ENCODE measurements at regions not wholly inside any gene's neighbourhood (a gene's known extent, or its start where the extent isn't known, plus 50 kb on each side); places are given as distances from the start of the nearest gene placed in this dataset.

- Histone ChIP-seq H4K20me1 (no peaks in the 10 kb centered on the region), H3K27me3 (no peaks in the 10 kb centered on the region), H3K36me3 (no peaks in the 10 kb centered on the region), H3K9me3 (no peaks in the 10 kb centered on the region), H3K27ac (no peak overlapping the region), H3K4me2 (no peak overlapping the region), H3K4me3 (no peak overlapping the region), H3K4me1 (no peaks in the 10 kb centered on the region), H3K9ac (no peak overlapping the region)
- TF ChIP-seq Cebpa-rat (IDR thresholded peaks at IDR 0.05): no peak
Observed at GRCh38 chr4:110250023-110250387, 51.6 kb upstream of the ELOVL6 start.

GRCh38 chr4:110248831-110249253 lies 50.4 kb upstream of the ELOVL6 start:
- H3K27ac ChIP-seq: no peak overlapping the region
- TF ChIP-seq Cebpa-rat (IDR thresholded peaks at IDR 0.05): no peak
- H3K4me2 ChIP-seq: no peak overlapping the region
- no peaks in the 10 kb centered on the region for H3K4me1 ChIP-seq
- no peaks in the 10 kb centered on the region for H3K9me3 ChIP-seq
- no peak overlapping the region for H3K4me3 ChIP-seq
- H4K20me1 ChIP-seq: no peaks in the 10 kb centered on the region
- no peaks in the 10 kb centered on the region for H3K36me3 ChIP-seq
- no peaks in the 10 kb centered on the region for H3K27me3 ChIP-seq
- H3K9ac ChIP-seq: no peak overlapping the region

All from BLaER1 (cell line).